ENCODE measurements at regions not wholly inside any gene's neighbourhood (a gene's known extent, or its start where the extent isn't known, plus 50 kb on each side); places are given as distances from the start of the nearest gene placed in this dataset.

DNA sequence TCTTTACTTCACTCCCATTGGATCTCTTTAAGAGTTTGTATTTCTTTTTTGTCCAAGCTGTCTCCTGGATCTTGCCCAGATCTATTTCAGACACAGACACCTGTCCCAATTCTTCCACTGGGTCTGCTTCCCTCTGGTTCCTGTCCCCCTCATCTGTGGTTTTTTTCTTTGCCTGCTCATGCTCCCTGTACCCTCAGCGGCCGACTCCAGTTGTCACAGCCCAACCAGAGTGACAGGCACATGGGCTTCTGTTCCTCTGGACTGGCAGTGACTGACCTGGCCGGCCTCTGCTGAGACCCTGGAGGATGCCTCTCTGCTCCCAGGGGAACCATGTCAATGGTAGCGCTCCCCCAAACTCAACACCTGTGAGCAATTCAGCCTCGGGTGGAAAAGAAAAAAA, 142.6 kb downstream of the WSCD1 start:
- no peak for DNase-seq
- H3K27me3 Mint-ChIP-seq = peaks cover 5% of the 10 kb centered on the region
- no peaks in the 10 kb centered on the region for H3K4me1 Mint-ChIP-seq
- no peaks in the 10 kb centered on the region for H3K9me3 Mint-ChIP-seq
- H3K4me3 Mint-ChIP-seq = no peak overlapping the region
- CTCF ChIA-PET = no interaction called here
- H3K27ac Mint-ChIP-seq = no peak overlapping the region
- H3K36me3 Mint-ChIP-seq (ENCODE audit: low read depth) = no peaks in the 10 kb centered on the region
- POLR2A ChIA-PET = no interaction called here

DNA sequence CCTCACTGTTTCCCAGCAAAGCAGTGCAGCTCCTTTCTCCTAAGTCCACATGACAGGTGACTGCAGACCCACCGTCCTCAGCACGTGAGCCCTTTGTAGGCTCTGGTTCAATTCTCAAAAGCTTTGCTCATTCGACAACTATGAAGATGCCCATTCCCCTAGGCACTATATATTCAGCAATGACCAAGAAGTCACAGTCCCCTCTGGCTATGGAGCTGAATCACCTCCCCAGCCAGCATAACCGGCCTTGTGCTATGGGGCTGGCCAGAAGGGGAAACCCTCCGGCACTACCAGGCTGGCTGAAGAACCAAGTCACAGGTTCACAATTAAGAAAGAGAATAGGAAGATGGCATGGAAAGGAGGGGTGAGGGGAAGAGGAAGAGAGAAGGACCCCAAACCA, 139.7 kb downstream of the WSCD1 start:
- peaks cover 9% of the 10 kb centered on the region for H3K27me3 Mint-ChIP-seq
- no peaks in the 10 kb centered on the region for H3K36me3 Mint-ChIP-seq (ENCODE audit: low read depth)
- DNase-seq = no peak
- no peaks in the 10 kb centered on the region for H3K9me3 Mint-ChIP-seq
- H3K4me1 Mint-ChIP-seq = no peaks in the 10 kb centered on the region
- no peak overlapping the region for H3K4me3 Mint-ChIP-seq
- no peak overlapping the region for H3K27ac Mint-ChIP-seq
- POLR2A ChIA-PET = no interaction called here
- CTCF ChIA-PET = no interaction called here

- Mint-ChIP-seq H3K9me3 (no peaks in the 10 kb centered on the region), H3K4me1 (no peaks in the 10 kb centered on the region), H3K27ac (no peak overlapping the region), H3K4me3 (no peak overlapping the region), H3K36me3 (ENCODE audit: low read depth) (no peaks in the 10 kb centered on the region), H3K27me3 (peaks cover 9% of the 10 kb centered on the region)
- DNase-seq = no peak
- ChIA-PET CTCF (no interaction called here), POLR2A (no interaction called here)
These were observed 138.5 kb downstream of the WSCD1 start for GRCh38 chr17:6208608-6209180.

GRCh38 chr17:6205525-6205924, 135.3 kb downstream of the WSCD1 start:
- DNase-seq = no peak
- Mint-ChIP-seq H3K27ac (no peak overlapping the region), H3K4me1 (no peaks in the 10 kb centered on the region), H3K4me3 (no peak overlapping the region), H3K9me3 (no peaks in the 10 kb centered on the region), H3K36me3 (ENCODE audit: low read depth) (no peaks in the 10 kb centered on the region), H3K27me3 (peaks cover 7% of the 10 kb centered on the region)
- CTCF ChIA-PET = no interaction called here
- POLR2A ChIA-PET = no interaction called here

- POLR2A ChIA-PET = no interaction called here
- no peak for DNase-seq
These were observed 134.9 kb downstream of the WSCD1 start for GRCh38 chr17:6205033-6205432.

GRCh38 chr17:6204203-6204722, 134.1 kb downstream of the WSCD1 start:
- Mint-ChIP-seq H3K9me3 (no peaks in the 10 kb centered on the region), H3K27me3 (peaks cover 4% of the 10 kb centered on the region), H3K4me1 (no peaks in the 10 kb centered on the region), H3K27ac (no peak overlapping the region), H3K4me3 (no peak overlapping the region), H3K36me3 (ENCODE audit: low read depth) (no peaks in the 10 kb centered on the region)
- ChIA-PET POLR2A (no interaction called here), CTCF (no interaction called here)
- DNase-seq = no peak

More at GRCh38 chr17:6205033-6205432, 134.9 kb downstream of the WSCD1 start:
- Mint-ChIP-seq H3K4me1 (no peaks in the 10 kb centered on the region), H3K36me3 (ENCODE audit: low read depth) (no peaks in the 10 kb centered on the region), H3K27me3 (peaks cover 7% of the 10 kb centered on the region), H3K9me3 (no peaks in the 10 kb centered on the region), H3K27ac (no peak overlapping the region), H3K4me3 (no peak overlapping the region)
- CTCF ChIA-PET = no interaction called here

GRCh38 chr17:6196355-6196754, 126.2 kb downstream of the WSCD1 start:
- no peaks in the 10 kb centered on the region for H3K27me3 Mint-ChIP-seq
- POLR2A ChIA-PET = no interaction called here
- no peaks in the 10 kb centered on the region for H3K36me3 Mint-ChIP-seq (ENCODE audit: low read depth)
- H3K9me3 Mint-ChIP-seq = peaks cover 4% of the 10 kb centered on the region
- no peak overlapping the region for H3K4me3 Mint-ChIP-seq
- H3K27ac Mint-ChIP-seq = no peak overlapping the region
- no peak for DNase-seq
- CTCF ChIA-PET = no interaction called here
- no peaks in the 10 kb centered on the region for H3K4me1 Mint-ChIP-seq

- Mint-ChIP-seq H3K9me3 (peaks cover 4% of the 10 kb centered on the region), H3K27me3 (no peaks in the 10 kb centered on the region), H3K4me3 (no peak overlapping the region), H3K27ac (no peak overlapping the region), H3K36me3 (ENCODE audit: low read depth) (no peaks in the 10 kb centered on the region), H3K4me1 (no peaks in the 10 kb centered on the region)
- ChIA-PET POLR2A (no interaction called here), CTCF (no interaction called here)
- no peak for DNase-seq
These were observed 124.9 kb downstream of the WSCD1 start for GRCh38 chr17:6195123-6195522.

DNA sequence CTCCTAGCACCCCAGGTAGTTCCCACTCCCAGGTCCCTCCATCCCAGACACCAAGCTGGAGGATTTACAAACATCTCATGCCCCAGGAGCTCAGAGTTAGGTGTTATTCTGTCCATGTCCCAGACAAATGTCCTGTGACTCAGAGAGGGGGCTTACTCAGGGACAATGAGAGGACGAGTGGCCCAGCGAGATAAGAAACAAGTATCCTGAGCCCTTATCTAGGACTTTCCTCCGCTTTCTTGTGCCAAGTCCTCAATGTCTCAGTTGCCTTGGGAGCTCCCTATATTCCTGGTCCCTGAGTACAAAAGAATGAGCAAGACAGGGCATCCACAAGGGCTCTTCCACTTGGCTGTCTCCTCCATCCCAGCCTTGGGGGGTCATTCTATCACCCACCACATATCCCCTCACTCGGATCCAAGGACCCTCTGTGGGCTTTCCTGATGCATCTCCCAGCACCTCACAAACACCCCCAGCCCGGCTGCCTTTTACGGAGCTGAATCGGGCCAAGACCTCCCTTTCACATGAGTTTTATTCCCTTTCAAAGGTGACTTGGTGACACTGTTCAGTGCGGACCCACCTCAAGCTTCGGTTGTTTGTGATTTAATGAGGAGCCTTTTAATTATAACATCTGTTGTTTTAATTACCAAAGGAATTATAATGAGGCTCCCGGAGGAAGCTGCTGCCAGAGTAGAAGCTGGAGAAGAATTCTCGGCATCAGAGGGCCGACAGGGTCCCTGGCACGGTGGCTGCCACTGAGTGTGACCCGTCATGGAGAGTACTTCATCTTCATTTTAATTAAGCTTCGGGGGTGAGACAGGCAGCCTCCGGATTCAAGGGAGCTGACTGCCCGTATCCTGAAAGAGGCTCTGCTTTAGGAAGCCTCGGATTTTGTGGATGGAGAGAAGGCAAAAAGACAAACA, 121.5 kb downstream of the WSCD1 start:
- H3K4me1 Mint-ChIP-seq = no peaks in the 10 kb centered on the region
- no peaks in the 10 kb centered on the region for H3K27me3 Mint-ChIP-seq
- peaks cover 4% of the 10 kb centered on the region for H3K9me3 Mint-ChIP-seq
- H3K27ac Mint-ChIP-seq = no peak overlapping the region
- no peaks in the 10 kb centered on the region for H3K36me3 Mint-ChIP-seq (ENCODE audit: low read depth)
- ChIA-PET CTCF (no interaction called here), POLR2A (no interaction called here)
- no peak for DNase-seq
- no peak overlapping the region for H3K4me3 Mint-ChIP-seq

- Mint-ChIP-seq H3K4me1 (no peaks in the 10 kb centered on the region), H3K9me3 (no peaks in the 10 kb centered on the region), H3K27ac (no peak overlapping the region), H3K36me3 (ENCODE audit: low read depth) (no peaks in the 10 kb centered on the region), H3K4me3 (no peak overlapping the region), H3K27me3 (no peaks in the 10 kb centered on the region)
- ChIA-PET POLR2A (no interaction called here), CTCF (interaction anchor here (0.8 kb wide), 1 partner anchor 322 kb away, joined by 6 read pairs; no protein-coding TSS in a partner anchor)
- no peak for DNase-seq
These were observed 117.7 kb downstream of the WSCD1 start for GRCh38 chr17:6187836-6188235.

GRCh38 chr17:6186998-6187397, 116.8 kb downstream of the WSCD1 start:
- ChIA-PET POLR2A (no interaction called here), CTCF (no interaction called here)
- DNase-seq = no peak
- no peak overlapping the region for H3K27ac Mint-ChIP-seq
- H3K4me1 Mint-ChIP-seq = no peaks in the 10 kb centered on the region
- H3K27me3 Mint-ChIP-seq = no peaks in the 10 kb centered on the region
- H3K4me3 Mint-ChIP-seq = no peak overlapping the region
- H3K9me3 Mint-ChIP-seq = no peaks in the 10 kb centered on the region
- H3K36me3 Mint-ChIP-seq (ENCODE audit: low read depth) = no peaks in the 10 kb centered on the region

- no peaks in the 10 kb centered on the region for H3K9me3 Mint-ChIP-seq
- no peaks in the 10 kb centered on the region for H3K36me3 Mint-ChIP-seq (ENCODE audit: low read depth)
- H3K27me3 Mint-ChIP-seq = no peaks in the 10 kb centered on the region
- H3K27ac Mint-ChIP-seq = no peak overlapping the region
- H3K4me3 Mint-ChIP-seq = no peak overlapping the region
- no peak for DNase-seq
- H3K4me1 Mint-ChIP-seq = no peaks in the 10 kb centered on the region
- ChIA-PET POLR2A (no interaction called here), CTCF (no interaction called here)
These were observed 114.3 kb downstream of the WSCD1 start for GRCh38 chr17:6184508-6184907.

DNA sequence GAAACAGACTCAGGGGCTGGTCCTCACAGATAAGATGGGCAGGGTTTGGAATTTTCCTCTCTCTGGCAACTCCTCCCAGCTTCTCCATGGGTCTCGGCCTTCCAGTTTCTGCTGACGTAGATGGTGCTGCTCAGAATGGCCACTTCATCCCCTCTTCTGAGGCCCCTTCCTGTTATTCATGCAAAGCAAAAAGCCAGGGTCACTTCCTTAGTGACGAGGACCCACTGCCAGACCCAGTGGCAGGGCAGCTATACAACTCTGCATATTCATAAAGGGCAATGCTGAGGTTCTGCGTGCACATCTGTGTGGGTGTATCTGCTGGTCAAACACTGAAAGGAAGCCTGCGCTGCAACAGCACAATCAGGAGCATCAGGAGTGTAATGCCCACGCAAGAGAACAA, 108.8 kb downstream of the WSCD1 start:
- ChIA-PET CTCF (no interaction called here), POLR2A (no interaction called here)
- Mint-ChIP-seq H3K9me3 (no peaks in the 10 kb centered on the region), H3K27ac (no peak overlapping the region), H3K36me3 (ENCODE audit: low read depth) (no peaks in the 10 kb centered on the region), H3K4me1 (no peaks in the 10 kb centered on the region), H3K4me3 (no peak overlapping the region), H3K27me3 (no peaks in the 10 kb centered on the region)
- DNase-seq = no peak
